B cell (primary cell): ENCODE measurements at regions not wholly inside any gene's neighbourhood (a gene's known extent, or its start where the extent isn't known, plus 50 kb on each side); places are given as distances from the start of the nearest gene placed in this dataset.

Experiments
- ATAC-seq: fragments of 200-7000 bp; cut with Tn5 transposase; one replicate; pipeline ENCODE4 v1.10.0; 2021; ENCODE audit warnings: low read depth, mild to moderate bottlenecking, moderate number of reproducible peaks, moderate library complexity
- CTCF ChIA-PET: fragments of 350-600 bp; sonication (Branson Sonifier 250); formaldehyde crosslinking; loops from one replicate; lab custom pipeline; 2021; ENCODE audit warnings: antibody characterized with exemption, inconsistent platforms; lab: Charles Lee
- POLR2A ChIA-PET: fragments of 350-600 bp; sonication (Branson Sonifier 250); formaldehyde crosslinking; loops from one replicate; lab custom pipeline; 2021; ENCODE audit warnings: antibody characterized with exemption; lab: Charles Lee
- DNase-seq: peaks from one replicate; pipeline ENCODE4 v3.0.0; 2013
- H2AFZ ChIP-seq: 2 replicates; pipeline ENCODE4 v1.6.1; 2012; ENCODE audit warnings: mild to moderate bottlenecking, low read depth, low read length; ENCODE audit not compliant: insufficient read depth, poor library complexity, severe bottlenecking
- H3K27ac ChIP-seq, 2 donors: 1 replicate in 1 of 2; 2 replicates in 1 of 2; pipeline ENCODE4 v1.5.1; 2012 to 2013; ENCODE audit warnings: low read length in 2 of 2, mild to moderate bottlenecking in 2 of 2, moderate library complexity in 1 of 2
- H3K27me3 ChIP-seq, 4 experiments: fragments of 200-600 bp in 1 of 4; sonication (generic) in 1 of 4; replicated peaks in 1 of 4; 1 replicate in 2 of 4; 2 replicates in 2 of 4; pipeline versions ENCODE4 v1.6.1 to v1.7.0; 2013 to 2016; ENCODE audit warnings: low read length in 3 of 4, mild to moderate bottlenecking in 2 of 4, mixed read lengths in 1 of 4, moderate library complexity in 1 of 4; ENCODE audit not compliant: insufficient read depth in 4 of 4, control insufficient read depth in 3 of 4; ENCODE audit errors: control extremely low read depth in 1 of 4
- H3K36me3 ChIP-seq, 2 experiments: replicated peaks in 1 of 2; 1 replicate in 1 of 2; 2 replicates in 1 of 2; pipeline versions ENCODE4 v1.6.1 to v1.7.1; 2013; ENCODE audit warnings: low read length in 1 of 2; ENCODE audit not compliant: insufficient read depth in 2 of 2, control insufficient read depth in 1 of 2; ENCODE audit errors: control extremely low read depth in 1 of 2, extremely low read depth in 1 of 2
- H3K4me1 ChIP-seq, 2 donors: fragments of 200-600 bp in 1 of 2; sonication (generic) in 1 of 2; 1 replicate in 1 of 2; 2 replicates in 1 of 2; pipeline versions ENCODE4 v1.5.1 to v1.6.1; 2013 to 2017; ENCODE audit warnings: low read length in 2 of 2; ENCODE audit not compliant: control insufficient read depth in 2 of 2, insufficient read depth in 2 of 2
- H3K4me2 ChIP-seq: replicated peaks from 2 replicates; pipeline ENCODE3; 2012; ENCODE audit warnings: mild to moderate bottlenecking, low read depth, low read length; ENCODE audit not compliant: poor library complexity, severe bottlenecking
- H3K4me3 ChIP-seq, 5 experiments: fragments of 200-600 bp in 1 of 5; sonication (generic) in 1 of 5; 1 replicate in 3 of 5; 2 replicates in 2 of 5; pipeline versions ENCODE4 v1.5.1 to v1.7.0; 2011 to 2016; ENCODE audit warnings: low read length in 4 of 5, mild to moderate bottlenecking in 4 of 5, low read depth in 2 of 5, control low read depth in 1 of 5, moderate library complexity in 1 of 5; ENCODE audit not compliant: insufficient read depth in 1 of 5; ENCODE audit errors: control extremely low read depth in 1 of 5, extremely low read depth in 1 of 5
- H3K79me2 ChIP-seq: fragments of 200-600 bp; sonication (generic); one replicate; pipeline ENCODE4 v1.6.0; 2016; ENCODE audit warnings: low read length; ENCODE audit not compliant: control insufficient read depth, insufficient read depth
- H3K9ac ChIP-seq: fragments of 200-600 bp; sonication (generic); 2 replicates; pipeline ENCODE4 v1.6.1; 2017; ENCODE audit warnings: mild to moderate bottlenecking, low read length, moderate library complexity
- H3K9me3 ChIP-seq, 3 donors: one replicate each; pipeline versions ENCODE4 v1.6.1 to v1.7.1; 2013; ENCODE audit warnings: low read length in 2 of 3; ENCODE audit not compliant: control insufficient read depth in 2 of 3, insufficient read depth in 1 of 3; ENCODE audit errors: control extremely low read depth in 1 of 3
- H4K20me1 ChIP-seq: 2 replicates; pipeline ENCODE4 v1.6.0; 2012; ENCODE audit warnings: mild to moderate bottlenecking, low read length; ENCODE audit not compliant: insufficient read depth, control insufficient read depth, poor library complexity, severe bottlenecking
- H3K27ac Mint-ChIP-seq: one replicate; pipeline ENCODE4 v1.8.0; 2021; ENCODE audit warnings: mixed read lengths
- H3K27me3 Mint-ChIP-seq: one replicate; pipeline ENCODE4 v1.8.0; 2021; ENCODE audit warnings: mixed read lengths
- H3K4me1 Mint-ChIP-seq: one replicate; pipeline ENCODE4 v1.8.0; 2021; ENCODE audit warnings: mixed read lengths
- H3K4me3 Mint-ChIP-seq: one replicate; pipeline ENCODE4 v1.8.0; 2021; ENCODE audit warnings: mixed read lengths
- H3K9me3 Mint-ChIP-seq: one replicate; pipeline ENCODE4 v1.8.0; 2022; ENCODE audit warnings: mixed read lengths; ENCODE audit not compliant: insufficient read depth
- EZH2 ChIP-seq: IDR thresholded peaks from 2 replicates; pipeline ENCODE4 v1.6.1; 2012; ENCODE audit warnings: borderline replicate concordance, low read depth, mild to moderate bottlenecking, moderate library complexity, low read length; ENCODE audit not compliant: insufficient read depth, poor library complexity, severe bottlenecking
- WGBS: methylation state at CpG from one replicate; pipeline ENCODE4 v1.1.5; 2013; ENCODE audit warnings: missing lambda C conversion rate; ENCODE audit not compliant: insufficient coverage; 5-methylcytosine and 5-hydroxymethylcytosine counted together
- intact Hi-C: fragments of 100-400 bp; cut with micrococcal nuclease; formaldehyde crosslinking; loops from one replicate; pipeline ENCODE4 v1.10.0; 2022
- TF ChIP-seq, protein P1 (sequence below): fragments of 200-600 bp; IDR thresholded peaks from one replicate; pipeline ENCODE4 v1.8.0; 2022; ENCODE audit warnings: antibody characterized with exemption, mild to moderate bottlenecking

DNA sequence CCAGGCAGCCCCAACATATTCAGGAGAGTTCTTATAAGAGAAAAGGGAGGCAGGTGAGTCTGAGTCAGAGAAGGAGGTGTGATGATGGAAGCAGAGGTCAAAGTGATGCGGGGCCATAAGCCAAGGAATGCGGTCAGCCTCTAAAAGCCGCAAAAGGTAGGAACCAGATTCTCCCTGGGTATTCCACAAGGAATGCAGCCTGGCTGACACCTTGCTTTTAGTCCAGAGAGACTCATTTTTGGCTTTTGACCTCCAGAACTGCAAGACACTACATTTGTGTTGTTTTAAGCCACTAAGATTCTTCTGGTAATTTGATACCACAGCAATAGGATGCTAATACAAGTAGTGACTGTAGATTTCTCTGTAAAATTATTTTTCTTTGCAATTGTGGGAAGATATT is 151.5 kb upstream of the EEPD1 start:
- Histone ChIP-seq H3K4me3 (no peak overlapping the region), H3K27ac (no peak overlapping the region), H3K4me2 (no peak overlapping the region), H3K36me3 (no peaks in the 10 kb centered on the region), H2AFZ (no peak overlapping the region), H3K9me3 (no peaks in the 10 kb centered on the region), H4K20me1 (no peaks in the 10 kb centered on the region), H3K79me2 (no peaks in the 10 kb centered on the region), H3K4me1 (no peaks in the 10 kb centered on the region), H3K27me3 (no peaks in the 10 kb centered on the region), H3K9ac (no peak overlapping the region)
- CTCF ChIA-PET: interaction anchor here (1.6 kb wide), 1 partner anchor 318 kb away, joined by 3 read pairs; no protein-coding TSS in a partner anchor
- Mint-ChIP-seq H3K4me1 (no peaks in the 10 kb centered on the region), H3K27me3 (peaks cover 2% of the 10 kb centered on the region), H3K4me3 (no peak overlapping the region), H3K27ac (no peak overlapping the region), H3K9me3 (no peaks in the 10 kb centered on the region)
- no peak for ATAC-seq
- no peak for DNase-seq
- POLR2A ChIA-PET: no interaction called here
- intact Hi-C loops: no loop called here
- no peak for TF ChIP-seq EZH2
- 100% methylated on average over 3 of the region's 3 CpGs for WGBS

DNA sequence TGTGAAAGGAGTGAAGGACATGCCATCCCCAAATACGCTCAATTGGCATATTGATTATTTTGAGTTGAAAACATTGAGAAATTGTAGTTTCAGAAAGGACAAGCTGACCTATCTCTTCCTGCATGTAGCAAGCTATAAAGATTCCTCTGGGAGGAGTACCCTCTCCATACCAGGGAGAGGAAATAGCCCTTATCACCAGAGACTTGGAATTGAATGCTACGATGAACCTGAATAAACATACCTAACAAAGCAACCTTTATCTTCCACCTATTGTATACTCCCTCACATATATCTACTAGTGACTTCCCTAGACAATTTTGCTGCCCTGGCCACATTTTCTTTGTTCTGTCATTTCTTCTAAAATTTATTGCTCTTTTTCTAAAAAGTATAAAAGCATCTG is 150.2 kb upstream of the EEPD1 start:
- Histone ChIP-seq H2AFZ (no peak overlapping the region), H3K4me1 (no peaks in the 10 kb centered on the region), H3K79me2 (no peaks in the 10 kb centered on the region), H3K36me3 (no peaks in the 10 kb centered on the region), H3K4me2 (no peak overlapping the region), H3K9ac (no peak overlapping the region), H3K27ac (no peak overlapping the region), H3K9me3 (no peaks in the 10 kb centered on the region), H3K4me3 (no peak overlapping the region), H3K27me3 (no peaks in the 10 kb centered on the region), H4K20me1 (no peaks in the 10 kb centered on the region)
- H3K4me1 Mint-ChIP-seq: no peaks in the 10 kb centered on the region
- H3K27me3 Mint-ChIP-seq: peaks cover 2% of the 10 kb centered on the region
- no peak overlapping the region for H3K27ac Mint-ChIP-seq
- H3K4me3 Mint-ChIP-seq: no peak overlapping the region
- TF ChIP-seq, protein P1, sequence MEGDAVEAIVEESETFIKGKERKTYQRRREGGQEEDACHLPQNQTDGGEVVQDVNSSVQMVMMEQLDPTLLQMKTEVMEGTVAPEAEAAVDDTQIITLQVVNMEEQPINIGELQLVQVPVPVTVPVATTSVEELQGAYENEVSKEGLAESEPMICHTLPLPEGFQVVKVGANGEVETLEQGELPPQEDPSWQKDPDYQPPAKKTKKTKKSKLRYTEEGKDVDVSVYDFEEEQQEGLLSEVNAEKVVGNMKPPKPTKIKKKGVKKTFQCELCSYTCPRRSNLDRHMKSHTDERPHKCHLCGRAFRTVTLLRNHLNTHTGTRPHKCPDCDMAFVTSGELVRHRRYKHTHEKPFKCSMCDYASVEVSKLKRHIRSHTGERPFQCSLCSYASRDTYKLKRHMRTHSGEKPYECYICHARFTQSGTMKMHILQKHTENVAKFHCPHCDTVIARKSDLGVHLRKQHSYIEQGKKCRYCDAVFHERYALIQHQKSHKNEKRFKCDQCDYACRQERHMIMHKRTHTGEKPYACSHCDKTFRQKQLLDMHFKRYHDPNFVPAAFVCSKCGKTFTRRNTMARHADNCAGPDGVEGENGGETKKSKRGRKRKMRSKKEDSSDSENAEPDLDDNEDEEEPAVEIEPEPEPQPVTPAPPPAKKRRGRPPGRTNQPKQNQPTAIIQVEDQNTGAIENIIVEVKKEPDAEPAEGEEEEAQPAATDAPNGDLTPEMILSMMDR: no peak
- no peaks in the 10 kb centered on the region for H3K9me3 Mint-ChIP-seq
- CTCF ChIA-PET: interaction anchor here (1.0 kb wide), 1 partner anchor 291 kb away, joined by 3 read pairs; no protein-coding TSS in a partner anchor
- DNase-seq (no peak), ATAC-seq (no peak)
- intact Hi-C loops: no loop called here
- POLR2A ChIA-PET: no interaction called here
- 100% methylated on average over 1 of the region's 2 CpGs for WGBS
